ENCODE measurements at regions not wholly inside any gene's neighbourhood (a gene's known extent, or its start where the extent isn't known, plus 50 kb on each side); places are given as distances from the start of the nearest gene placed in this dataset.
"Not testable (repeated sequence)": the region's sequence is repeated elsewhere in the genome, so short reads cannot be mapped to it uniquely, and the experiment has no call there.

DNA sequence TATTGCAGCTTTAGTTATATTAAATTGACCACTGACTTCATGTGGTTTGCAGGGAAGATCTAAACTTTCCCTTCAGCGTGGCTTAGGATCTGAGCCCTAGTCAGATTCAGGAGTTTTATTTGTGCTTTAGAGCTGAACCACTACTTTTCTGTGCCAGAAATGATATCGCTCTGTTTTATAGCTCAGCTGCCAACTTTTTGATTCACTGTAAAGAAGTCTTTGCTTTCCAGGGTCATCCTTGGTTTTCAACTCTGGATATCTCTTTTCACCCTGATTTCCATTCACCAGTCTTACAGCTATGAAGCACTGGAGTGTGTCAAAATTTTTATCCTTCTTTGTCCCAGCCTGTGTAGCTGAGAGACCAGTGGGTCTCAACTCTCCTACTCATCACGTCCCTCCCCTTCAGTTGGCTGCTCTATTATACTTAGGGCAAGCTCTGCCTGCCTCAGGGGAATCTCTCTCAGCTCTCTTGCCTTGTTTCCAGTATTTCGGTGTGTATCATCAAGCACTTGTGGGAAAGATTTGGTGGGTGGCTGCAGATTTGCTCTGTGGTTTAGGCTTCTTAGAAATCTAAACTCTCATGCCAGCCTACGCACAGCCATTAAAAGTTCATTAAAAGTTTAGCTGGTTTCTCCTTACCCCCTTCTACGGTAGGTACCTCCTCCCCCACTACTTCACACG is 425.5 kb downstream of the TENT5A start:
- DNase-seq, result no peak

DNA sequence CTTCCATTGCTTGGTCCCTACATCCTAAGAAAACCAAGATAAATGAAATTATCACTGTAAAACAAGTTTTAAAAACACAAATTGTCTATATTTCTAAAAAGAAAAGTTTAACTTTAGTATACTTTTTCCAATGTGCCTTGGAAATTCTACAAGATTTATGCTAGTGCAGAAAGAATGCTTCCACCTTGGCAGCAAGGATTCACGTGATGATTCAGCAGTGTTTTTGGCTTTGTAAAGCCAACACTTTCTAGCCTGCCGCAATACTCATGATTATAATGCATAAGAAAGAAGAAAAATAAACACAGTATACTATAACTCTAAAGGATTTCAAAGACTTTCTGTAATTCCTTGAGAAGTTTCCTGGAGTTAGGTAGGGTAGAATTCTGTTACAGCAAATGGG is 442.7 kb downstream of the TENT5A start:
- DNase-seq, result no peak

DNA sequence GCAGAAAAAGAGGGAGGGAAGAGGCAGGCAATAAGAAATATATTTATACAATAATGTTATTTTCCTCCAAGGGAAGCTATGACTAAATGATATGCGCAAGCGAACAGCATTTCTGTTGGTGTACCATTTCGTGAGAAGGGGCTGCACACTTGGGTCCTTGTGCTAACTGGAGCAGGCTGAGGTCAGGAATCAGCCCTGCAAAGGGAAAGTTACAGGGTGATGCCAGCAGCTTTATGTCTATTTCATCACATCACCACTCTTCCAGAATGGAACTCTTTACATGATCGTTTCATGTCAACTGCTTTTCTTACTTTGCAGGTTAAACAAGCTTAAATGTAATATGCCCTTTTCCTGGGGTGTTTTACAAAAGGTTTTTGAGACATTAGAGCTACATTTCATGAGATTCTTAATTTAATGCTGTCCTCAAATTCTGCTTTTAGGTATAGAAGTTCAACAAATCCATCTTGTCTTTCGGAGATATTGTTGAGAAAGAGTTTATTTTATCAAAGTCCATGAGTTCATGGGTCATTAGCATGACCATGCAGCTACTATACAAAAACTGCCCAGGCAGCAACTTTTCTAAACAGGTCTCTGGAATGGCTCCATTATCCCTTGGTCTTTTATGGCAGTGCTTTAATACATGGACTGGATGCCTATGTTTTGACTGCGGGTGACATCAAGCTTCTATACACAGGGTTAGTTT is 443.8 kb downstream of the TENT5A start:
- no peak for DNase-seq

DNA sequence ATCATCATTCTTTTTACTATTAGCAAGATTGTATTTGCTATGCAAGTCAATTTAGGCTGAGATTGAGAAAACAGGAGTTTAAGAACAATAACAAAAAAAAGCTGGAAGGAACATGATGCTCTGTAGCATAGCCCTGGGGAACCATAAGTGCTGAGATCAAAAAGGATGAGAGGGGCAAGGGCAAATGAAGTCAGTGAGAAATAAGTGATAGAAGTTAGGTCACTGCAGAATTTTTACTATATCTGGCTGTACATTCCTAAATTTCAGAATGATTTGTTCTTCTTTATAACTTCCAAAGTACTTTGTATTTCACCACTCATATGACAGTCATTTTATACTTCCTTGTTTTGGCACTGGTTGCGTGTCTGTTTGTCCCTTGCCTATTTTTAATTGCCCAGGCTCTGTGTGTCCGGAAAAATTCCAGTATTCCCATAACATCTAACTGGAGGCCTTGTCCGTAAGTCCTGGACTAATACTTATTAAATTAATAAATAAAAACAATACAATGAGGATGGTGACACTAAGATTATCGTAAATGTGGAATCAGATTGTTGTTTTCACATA is 444.7 kb downstream of the TENT5A start:
- no peak for DNase-seq

DNA sequence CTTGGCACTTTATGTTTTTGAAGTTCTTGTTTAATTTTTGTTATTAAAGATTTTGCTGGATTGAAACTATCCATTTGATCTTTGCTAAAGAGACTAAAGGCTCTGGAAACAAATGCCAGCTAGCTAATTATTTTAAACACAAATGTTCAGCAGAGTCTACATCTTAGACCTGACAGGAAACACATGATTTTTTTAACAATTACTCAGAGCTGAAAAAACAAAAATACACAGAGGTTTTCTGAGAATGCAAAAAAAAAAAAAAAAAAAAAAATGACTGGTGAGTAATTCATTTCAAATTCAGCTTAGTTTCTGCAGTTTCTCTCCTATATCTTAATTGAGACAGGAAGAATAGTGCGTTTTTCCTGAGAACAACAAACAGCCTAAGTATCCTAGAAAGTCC is 448.0 kb downstream of the TENT5A start:
- no peak for DNase-seq

DNA sequence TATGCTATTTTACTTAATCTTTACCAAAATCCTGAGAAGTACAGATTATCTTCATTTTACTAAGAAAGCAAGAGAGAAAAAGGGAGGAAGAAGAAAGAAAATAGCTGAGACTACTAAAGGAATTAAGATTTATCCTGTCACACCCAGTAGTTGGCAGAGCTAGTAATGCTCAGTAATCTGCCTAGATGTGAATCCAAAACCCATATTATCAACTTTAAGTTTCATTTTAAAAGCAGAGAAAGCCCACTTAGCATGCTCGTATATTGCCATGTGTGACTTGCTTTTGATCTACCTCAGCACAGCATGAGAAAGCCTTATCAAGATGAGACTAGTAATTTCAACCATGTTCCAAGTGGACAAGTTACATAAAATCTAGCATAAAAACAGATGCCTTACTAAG is 451.5 kb downstream of the TENT5A start:
- DNase-seq, result no peak

DNA sequence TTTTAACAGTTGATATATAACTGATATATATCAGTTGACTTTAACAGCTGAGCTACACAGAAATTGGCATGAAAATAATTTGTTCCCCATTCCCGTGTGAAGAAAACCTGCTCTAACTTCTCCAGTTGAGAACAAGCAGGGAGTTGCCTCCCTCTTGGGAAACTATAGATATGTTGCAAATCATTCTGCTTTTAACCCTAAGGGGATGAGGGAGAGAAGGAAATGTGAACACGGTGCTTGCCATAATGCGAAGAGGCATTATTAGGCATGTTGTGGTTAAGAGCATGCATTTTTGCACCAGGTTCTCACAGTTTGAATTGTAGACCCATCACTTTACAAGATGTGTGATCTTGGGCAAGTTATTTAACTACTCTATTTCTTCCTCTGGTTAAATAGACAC is 453.7 kb downstream of the TENT5A start:
- no peak for DNase-seq

DNA sequence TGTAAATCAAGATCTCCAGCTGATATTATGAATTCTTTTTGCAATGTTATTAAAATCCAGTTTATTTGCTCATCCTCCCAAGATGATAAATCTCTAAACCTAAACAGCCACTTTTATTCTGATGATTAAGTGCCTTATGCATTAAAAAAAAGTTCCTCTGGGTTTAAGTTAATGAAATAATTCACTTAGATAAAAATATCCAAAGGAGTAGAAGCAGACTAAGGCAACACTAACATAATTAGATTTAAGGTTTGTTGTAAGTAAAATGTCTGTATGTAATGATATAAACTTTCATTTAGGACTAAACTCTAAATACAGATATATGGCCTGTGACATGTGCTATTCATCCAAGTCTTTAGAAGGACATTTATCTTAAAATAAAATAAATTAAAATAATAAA is 457.2 kb downstream of the TENT5A start:
- DNase-seq, result no peak

DNA sequence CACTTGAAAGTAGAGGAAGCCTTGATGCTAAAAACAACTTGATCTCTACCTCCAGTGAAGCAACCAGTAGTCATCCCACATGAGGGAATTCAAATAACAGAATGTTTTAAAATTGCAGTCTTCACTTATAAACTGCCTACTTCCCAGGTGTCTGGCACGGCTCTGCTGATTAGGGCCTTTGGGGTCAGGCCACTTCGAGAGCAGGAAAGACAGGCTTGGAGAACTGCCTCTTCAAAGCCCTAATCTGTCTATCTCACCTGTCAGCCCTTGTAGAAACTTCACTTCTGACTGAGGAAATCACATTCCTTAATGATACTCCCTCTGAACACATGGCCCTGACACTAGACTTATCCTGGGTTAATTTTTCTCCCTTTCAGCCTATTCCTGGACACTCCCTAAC is 458.6 kb downstream of the TENT5A start:
- DNase-seq, result no peak

DNA sequence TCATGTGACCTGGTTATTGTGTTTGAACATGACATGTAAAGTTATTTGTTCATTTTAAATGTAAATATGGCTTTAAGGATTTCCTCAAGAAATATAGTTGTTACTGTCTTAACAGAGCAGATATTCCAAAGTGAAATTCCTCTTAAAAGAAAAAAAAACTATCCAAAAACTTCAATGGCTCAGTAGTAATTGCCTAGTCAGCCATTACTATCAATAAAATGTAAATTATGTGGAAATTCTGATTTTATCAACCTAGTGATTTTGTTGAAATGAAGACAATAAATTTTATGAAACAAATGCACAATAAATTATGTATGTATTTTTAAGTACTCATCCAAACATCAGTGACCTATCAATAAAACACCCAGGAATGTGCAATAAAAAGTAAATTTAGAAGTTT is 463.3 kb downstream of the TENT5A start:
- no peak for DNase-seq

DNA sequence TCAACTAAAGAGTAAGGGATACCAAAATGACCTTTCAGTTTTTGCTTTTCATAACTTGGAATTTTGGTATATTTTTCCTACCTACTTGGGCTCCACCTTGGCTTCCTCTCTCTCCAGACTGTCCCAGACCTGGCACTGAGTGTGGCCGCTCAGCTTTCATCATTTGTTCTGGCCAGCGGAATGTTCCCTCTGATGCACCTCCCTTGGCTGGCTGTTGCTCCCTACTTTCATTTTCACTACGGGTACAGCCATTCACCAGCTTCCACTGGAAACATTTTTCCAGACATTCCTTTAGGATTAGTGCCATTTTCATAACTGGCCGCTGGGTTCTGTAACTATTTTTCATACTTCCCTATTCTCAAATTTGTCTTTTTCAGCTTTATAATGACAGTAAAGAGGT is 487.4 kb downstream of the TENT5A start:
- DNase-seq, result no peak

DNA sequence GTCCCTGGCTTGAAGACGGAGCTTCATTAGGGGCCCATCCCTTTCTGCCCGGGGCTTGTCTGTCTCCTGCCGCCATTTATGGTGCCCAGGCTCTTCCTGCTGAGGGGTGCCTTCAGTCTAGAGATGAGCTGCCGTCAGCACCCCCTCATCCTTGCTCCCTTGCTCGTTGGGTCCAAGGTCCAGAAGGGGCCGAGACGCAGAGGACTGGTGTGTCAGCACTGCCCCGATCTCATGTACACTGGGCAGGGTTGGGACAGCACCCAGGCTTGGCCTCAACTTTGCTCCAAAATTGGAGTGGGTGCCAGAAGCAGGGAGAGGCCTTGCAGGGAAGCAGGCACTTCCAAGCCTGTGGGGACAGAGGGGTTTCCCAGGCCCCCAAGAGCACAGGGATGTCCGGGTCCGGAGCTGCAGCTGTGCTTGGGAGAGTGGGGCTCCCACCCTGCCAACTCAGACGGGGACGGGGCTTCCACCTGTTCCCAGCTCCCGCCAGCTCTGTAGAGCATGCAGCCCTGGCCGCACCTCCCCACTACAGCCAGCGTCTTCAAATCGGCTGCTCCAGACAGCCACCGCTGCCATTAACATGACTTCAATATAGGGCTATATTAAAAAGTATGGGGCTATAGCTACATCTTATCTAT is 488.8 kb downstream of the TENT5A start:
- no peak for DNase-seq

DNA sequence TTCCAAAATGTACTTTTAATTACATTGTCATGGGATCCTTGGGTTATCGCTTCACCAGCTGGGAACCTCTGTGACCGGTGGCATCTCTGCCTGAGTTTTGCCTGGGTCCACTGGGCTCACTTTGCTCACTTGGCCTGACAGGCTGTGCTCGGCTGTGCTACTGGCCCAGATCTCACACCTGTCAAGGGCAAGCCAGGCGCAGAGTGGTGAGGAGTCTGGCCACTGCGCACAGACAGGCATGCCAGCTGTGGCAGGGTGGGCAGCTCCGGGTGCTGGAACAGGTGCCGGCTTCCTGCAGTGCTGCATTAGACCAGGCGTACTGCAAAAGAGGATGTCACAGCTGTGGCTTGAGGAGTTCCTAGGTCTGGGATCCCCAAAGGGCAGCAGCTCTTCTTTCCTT is 489.8 kb downstream of the TENT5A start:
- DNase-seq, result no peak

DNA sequence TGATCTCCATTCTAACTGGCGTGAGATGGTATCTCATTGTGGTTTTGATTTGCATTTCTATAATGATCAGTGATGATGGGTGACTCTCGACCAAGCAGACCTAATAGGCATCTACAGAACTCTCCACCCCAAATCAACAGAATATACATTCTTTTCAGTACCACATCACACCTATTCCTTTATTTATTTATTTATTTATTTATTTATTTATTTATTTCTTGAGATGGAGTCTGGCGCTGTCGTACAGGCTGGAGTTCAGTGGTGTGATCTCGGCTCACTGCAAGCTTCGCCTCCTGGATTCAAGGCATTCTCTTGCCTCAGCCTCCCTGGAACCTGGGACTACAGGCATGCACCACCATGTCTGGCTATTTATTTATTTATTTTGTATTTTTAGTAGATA is 496.3 kb downstream of the TENT5A start:
- DNase-seq, result not testable (repeated sequence)

DNA sequence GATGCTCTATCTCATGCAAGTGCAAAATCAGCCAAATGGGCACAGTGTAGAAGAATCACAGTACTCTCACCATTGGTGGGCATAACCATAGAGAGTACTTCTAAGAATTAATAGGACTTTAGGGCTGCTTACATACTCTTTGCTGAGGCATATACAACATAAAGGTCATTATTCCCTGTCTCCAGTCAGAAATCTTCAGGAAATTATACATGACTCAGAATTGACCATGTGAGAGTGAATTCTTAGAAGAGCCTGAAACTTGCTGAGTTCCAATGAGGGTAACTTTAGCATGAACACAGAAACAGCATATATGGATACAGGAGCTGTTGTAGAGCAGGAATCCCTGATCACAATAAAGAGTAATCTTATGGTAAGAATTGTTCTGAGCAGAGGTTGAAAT is 498.7 kb downstream of the TENT5A start:
- no peak for DNase-seq

DNA sequence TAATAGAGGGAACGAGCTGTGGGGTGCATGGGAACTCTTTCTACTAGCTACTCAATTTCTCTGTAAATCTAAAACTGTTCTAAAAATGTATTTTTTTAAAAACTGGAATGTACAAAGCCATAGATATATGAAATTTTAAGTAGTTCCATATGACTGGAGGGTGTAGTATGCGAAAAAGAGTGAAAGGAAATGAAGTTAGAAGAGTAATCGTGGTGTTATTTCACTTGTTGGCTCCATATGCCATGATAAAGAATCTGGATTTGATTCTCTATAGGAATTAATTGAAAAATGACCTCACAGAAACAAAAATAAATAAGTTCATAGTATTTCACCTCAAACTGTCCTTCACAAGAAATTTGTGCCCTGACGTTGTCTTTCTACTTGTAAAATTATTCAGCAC is 500.2 kb downstream of the TENT5A start:
- no peak for DNase-seq

DNA sequence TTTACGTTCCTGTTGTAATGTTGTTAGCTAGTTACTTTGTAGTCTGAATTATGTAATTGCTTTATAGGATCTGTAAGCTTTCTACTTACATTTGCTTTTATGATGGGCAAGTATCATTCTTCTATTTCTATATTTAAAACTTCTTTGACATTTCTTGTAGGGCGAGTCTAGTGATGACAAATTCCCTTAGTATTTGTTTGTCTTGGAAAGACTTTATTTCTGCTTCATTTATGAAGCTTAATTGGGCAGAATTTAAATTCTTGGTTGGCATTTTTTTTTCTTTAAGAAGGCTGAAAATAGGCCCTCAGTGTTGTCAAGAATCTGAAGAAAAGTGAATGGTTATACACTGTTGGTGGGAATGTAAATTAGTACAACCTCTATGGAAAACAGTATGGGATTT is 506.3 kb downstream of the TENT5A start:
- DNase-seq, result no peak

DNA sequence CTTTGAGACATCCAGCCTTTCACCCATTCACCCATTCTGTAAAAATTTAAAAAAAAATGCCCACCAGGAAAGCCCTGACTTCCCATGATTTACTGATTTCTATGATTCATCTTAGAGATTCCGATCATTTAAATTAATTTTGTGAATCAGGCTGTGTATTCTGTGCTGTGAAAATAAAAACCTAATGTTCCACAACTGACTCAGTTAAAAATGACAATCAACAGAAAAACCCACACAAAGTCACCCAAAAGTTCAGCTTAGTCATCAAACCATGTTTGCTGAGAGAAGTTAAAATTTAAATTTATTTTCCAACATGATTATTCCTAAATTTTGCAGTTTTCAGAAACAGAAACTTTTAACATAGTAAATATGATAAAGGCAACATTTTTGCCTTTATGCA is 509.9 kb downstream of the TENT5A start:
- no peak for DNase-seq

DNA sequence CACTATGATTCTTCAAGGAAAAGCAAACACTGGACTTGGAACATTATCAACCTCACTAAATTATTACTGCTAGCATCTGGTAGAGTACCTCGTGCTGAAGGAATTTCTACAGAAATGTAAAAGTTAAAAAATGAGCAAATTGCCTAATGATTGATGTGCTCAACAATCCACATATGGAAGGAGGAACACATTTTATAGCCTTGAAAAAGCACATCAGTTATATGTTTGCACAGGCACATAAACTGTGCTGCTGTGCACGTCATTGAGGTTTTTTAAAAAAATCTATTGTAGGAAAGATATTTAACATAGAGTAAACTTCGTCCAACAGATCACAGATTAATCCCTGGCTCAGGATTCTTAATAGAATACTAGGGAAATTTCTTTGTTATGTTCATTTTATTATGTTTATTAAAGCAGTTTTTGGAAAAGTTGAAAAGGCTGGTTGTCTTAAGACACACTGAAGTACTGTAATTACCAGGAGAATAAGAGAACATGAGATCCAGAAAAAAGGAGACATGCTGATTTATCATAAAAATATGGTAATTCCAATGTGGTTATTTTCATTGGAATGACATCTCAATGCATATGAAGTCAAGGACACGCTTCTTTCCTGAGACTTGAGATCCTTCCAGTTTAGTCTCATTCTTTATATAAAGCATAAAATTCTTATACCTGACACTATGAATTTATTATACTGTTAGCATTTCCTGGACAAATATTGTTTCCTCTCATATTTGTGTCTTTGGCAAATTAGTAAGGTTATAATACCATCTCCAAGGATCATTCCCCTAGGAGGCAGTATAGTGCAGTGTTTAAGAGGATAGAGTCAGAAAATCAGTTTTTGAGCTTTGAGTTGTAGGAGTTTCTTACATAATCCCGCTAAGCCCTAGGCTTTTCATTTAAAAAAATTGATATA is 511.1 kb downstream of the TENT5A start:
- DNase-seq, result no peak

DNA sequence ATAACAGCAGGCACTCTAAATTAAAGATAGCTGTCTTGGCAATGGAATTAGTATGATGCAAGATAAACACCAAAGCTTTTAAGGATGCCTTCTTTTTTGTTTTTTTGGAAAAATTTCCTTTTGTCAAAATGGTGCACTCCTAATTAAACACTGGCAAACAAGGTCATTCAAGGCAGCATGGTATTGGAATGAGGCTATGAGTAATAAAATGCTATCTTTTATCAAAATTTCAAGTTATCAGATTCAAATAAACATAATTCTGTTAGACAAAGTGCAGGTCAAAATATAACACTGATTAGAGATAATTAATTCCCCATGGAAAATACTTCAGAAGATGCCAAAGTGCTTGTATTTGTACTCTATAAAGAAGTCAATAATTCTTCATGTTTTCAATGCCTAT is 514.1 kb downstream of the TENT5A start:
- no peak for DNase-seq

DNA sequence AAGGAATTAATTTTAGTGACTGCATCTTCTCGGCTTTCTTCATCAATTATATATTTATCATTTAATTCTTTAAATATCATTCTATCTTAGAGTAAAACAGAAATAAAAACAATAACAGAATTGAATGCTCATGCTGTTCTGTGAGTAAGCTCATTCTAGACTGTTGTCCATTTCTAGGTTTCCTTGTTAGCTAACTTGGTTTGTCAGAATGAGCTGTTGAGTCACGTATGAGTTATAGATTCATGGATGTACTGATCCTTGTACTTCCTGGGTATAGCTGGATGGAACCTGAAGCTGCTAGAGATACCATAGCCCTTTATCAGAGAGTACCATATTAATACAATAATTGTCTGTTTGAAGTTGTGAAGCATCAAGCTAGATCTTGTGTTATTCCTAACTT is 515.3 kb downstream of the TENT5A start:
- DNase-seq, result no peak

DNA sequence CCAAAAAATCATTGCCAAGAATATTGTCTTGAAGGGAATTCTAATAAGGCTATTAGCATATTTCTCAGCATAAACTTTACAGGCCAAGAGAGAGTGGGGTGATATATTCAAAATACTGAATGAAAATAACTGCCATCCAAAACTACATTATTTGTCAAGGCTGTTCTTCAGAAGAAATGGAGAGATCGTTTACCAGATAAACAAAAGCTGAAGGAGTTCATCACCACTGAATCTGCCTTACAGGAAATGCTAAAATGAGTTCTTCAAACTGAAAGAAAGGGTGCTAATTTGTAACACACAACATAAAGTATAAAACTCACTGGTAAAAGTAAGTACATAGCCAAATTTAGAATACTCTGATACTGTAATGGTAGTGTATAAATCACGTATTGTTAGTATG is 517.0 kb downstream of the TENT5A start:
- no peak for DNase-seq

DNA sequence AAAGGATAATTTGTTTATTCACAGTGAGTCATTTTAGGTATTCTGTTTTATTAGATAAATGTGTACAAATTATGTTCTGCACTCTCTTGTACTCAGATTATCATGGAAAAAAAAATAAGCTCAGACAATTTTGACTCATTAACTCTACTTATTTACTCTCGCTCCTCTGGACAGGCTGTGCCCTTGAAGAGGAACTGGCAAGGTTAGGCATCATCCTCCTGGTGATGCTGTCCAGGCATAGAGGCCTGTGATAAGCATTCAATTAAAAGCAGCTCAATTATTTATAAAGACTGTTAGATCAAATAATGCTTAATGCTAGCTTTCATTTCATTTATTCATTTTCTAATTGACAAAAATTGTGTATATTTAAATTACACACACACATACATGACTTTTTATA is 518.5 kb downstream of the TENT5A start:
- DNase-seq, result no peak
